ENCODE measurements at regions not wholly inside any gene's neighbourhood (a gene's known extent, or its start where the extent isn't known, plus 50 kb on each side); places are given as distances from the start of the nearest gene placed in this dataset.
"Not testable (repeated sequence)": the region's sequence is repeated elsewhere in the genome, so short reads cannot be mapped to it uniquely, and the experiment has no call there.

- DNase-seq (ENCODE audit: low spot score) = no peak
Measured at GRCh38 chr1:233477359-233477758, 136.5 kb upstream of the KCNK1 start.

- DNase-seq (ENCODE audit: low spot score) = no peak
Measured at GRCh38 chr1:233478611-233479010, 135.3 kb upstream of the KCNK1 start.

GRCh38 chr1:233479110-233479890 lies 134.6 kb upstream of the KCNK1 start:
- no peak for DNase-seq (ENCODE audit: low spot score)

- DNase-seq (ENCODE audit: low spot score) = no peak
Measured at GRCh38 chr1:233480198-233480597, 133.7 kb upstream of the KCNK1 start.

GRCh38 chr1:233482388-233482787 lies 131.5 kb upstream of the KCNK1 start:
- no peak for DNase-seq (ENCODE audit: low spot score)

- DNase-seq (ENCODE audit: low spot score) = no peak
Measured at GRCh38 chr1:233485385-233485784, 128.5 kb upstream of the KCNK1 start.

- DNase-seq (ENCODE audit: low spot score) = no peak
Measured at GRCh38 chr1:233485809-233486398, 128.0 kb upstream of the KCNK1 start.

- peak; percentile 49 for DNase-seq (ENCODE audit: low spot score)
Measured at GRCh38 chr1:233487408-233487807, 126.5 kb upstream of the KCNK1 start.

GRCh38 chr1:233489411-233489810 lies 124.5 kb upstream of the KCNK1 start:
- DNase-seq (ENCODE audit: low spot score) = no peak

GRCh38 chr1:233490488-233490887 lies 123.4 kb upstream of the KCNK1 start:
- no peak for DNase-seq (ENCODE audit: low spot score)

GRCh38 chr1:233491953-233492620 lies 121.8 kb upstream of the KCNK1 start:
- DNase-seq (ENCODE audit: low spot score) = peak; percentile 6

GRCh38 chr1:233496993-233497392 lies 116.9 kb upstream of the KCNK1 start:
- no peak for DNase-seq (ENCODE audit: low spot score)

- DNase-seq (ENCODE audit: low spot score) = no peak
Measured at GRCh38 chr1:233497679-233498078, 116.2 kb upstream of the KCNK1 start.

GRCh38 chr1:233500106-233500505 lies 113.8 kb upstream of the KCNK1 start:
- DNase-seq (ENCODE audit: low spot score) = no peak

GRCh38 chr1:233503366-233503954 lies 110.4 kb upstream of the KCNK1 start:
- DNase-seq (ENCODE audit: low spot score) = no peak

- DNase-seq (ENCODE audit: low spot score) = no peak
Measured at GRCh38 chr1:233505130-233505529, 108.8 kb upstream of the KCNK1 start.

GRCh38 chr1:233505889-233506288 lies 108.0 kb upstream of the KCNK1 start:
- not testable (repeated sequence) for DNase-seq (ENCODE audit: low spot score)

GRCh38 chr1:233509526-233509925 lies 104.4 kb upstream of the KCNK1 start:
- DNase-seq (ENCODE audit: low spot score) = no peak

- no peak for DNase-seq (ENCODE audit: low spot score)
Measured at GRCh38 chr1:233512538-233512937, 101.4 kb upstream of the KCNK1 start.

- no peak for DNase-seq (ENCODE audit: low spot score)
Measured at GRCh38 chr1:233513431-233513830, 100.5 kb upstream of the KCNK1 start.

GRCh38 chr1:233514946-233515391 lies 98.9 kb upstream of the KCNK1 start:
- no peak for DNase-seq (ENCODE audit: low spot score)

- DNase-seq (ENCODE audit: low spot score) = no peak
Measured at GRCh38 chr1:233516732-233517131, 97.2 kb upstream of the KCNK1 start.

GRCh38 chr1:233518344-233518743 lies 95.6 kb upstream of the KCNK1 start:
- peak; percentile 65 for DNase-seq (ENCODE audit: low spot score)

All from kidney tubule cell (primary cell).